HG03064 (cell line): ENCODE measurements at regions not wholly inside any gene's neighbourhood (a gene's known extent, or its start where the extent isn't known, plus 50 kb on each side); places are given as distances from the start of the nearest gene placed in this dataset.

ENCODE experiments used
- ATAC-seq: cut with Tn5 transposase; IDR thresholded peaks from one replicate; pipeline ENCODE4 v1.9.1; 2021; ENCODE audit warnings: low read depth; ENCODE audit not compliant: unreplicated experiment

DNA sequence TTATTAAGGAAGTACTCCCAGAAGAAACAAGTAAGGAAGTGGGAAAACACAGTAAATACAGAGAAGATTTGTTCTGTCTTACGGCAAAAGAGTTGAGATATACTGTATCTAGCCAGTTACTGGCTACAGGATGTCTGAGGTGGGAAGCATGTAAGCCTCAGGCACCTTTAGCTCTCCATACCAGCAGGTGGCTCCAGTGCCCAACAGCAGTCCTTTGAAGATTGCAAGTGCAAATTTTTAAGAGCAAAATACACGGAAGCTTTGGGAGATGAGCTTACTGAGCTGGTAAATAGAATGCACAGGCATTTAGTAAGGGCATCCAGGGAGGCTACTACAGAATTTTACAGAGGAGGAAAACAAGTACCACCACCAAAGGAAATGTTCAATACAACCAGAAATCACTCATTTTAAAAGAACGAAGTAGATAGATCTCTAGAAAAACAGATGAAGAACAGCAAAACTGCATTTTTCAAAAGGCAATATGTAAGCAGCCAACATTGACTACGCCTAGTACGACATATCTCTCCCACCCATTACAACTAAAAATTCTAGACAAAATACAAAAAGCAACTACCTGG lies 57.9 kb upstream of the VSTM2B start:
- ATAC-seq, result no peak

DNA sequence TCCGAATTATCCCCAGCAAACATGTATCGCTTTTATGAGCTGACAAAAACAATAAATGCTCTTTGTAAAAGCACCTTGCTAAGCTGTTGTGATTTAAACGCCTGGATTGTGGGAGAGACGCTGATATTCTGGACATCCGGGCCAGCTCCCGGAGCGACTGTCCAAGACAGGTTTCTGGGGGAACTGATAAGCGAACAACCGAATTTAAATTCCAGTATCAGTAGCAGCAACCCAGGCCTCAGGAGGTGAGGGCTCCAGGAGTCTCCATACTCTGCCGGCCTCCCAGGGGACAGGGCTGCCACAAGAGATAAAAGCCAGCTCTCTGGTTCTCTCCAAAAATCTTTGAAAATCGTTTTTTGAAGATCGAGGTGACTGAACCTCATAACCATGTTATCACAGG lies 50.3 kb upstream of the VSTM2B start:
- ATAC-seq, result no peak
